ENCODE measurements at regions not wholly inside any gene's neighbourhood (a gene's known extent, or its start where the extent isn't known, plus 50 kb on each side); places are given as distances from the start of the nearest gene placed in this dataset.
A peak's percentile ranks its signal among the peaks of the same experiment; 100 is the strongest.

GRCh38 chr2:223460774-223461211 lies 141.4 kb downstream of the SCG2 start:
- H3K4me3 ChIP-seq, result no peak overlapping the region
- no peak overlapping the region for H3K27ac ChIP-seq
- no peaks in the 10 kb centered on the region for H3K9me3 ChIP-seq
- TF ChIP-seq POLR2A (IDR thresholded peaks at IDR 0.05) (no peak), POLR2AphosphoS5 (IDR thresholded peaks at IDR 0.05) (no peak)
- TF ChIP-seq, protein P1, sequence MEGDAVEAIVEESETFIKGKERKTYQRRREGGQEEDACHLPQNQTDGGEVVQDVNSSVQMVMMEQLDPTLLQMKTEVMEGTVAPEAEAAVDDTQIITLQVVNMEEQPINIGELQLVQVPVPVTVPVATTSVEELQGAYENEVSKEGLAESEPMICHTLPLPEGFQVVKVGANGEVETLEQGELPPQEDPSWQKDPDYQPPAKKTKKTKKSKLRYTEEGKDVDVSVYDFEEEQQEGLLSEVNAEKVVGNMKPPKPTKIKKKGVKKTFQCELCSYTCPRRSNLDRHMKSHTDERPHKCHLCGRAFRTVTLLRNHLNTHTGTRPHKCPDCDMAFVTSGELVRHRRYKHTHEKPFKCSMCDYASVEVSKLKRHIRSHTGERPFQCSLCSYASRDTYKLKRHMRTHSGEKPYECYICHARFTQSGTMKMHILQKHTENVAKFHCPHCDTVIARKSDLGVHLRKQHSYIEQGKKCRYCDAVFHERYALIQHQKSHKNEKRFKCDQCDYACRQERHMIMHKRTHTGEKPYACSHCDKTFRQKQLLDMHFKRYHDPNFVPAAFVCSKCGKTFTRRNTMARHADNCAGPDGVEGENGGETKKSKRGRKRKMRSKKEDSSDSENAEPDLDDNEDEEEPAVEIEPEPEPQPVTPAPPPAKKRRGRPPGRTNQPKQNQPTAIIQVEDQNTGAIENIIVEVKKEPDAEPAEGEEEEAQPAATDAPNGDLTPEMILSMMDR (IDR thresholded peaks at IDR 0.05), result no peak
- no peaks in the 10 kb centered on the region for H3K27me3 ChIP-seq (replicated peaks; ENCODE audit: insufficient read depth)
- H3K36me3 ChIP-seq, result no peaks in the 10 kb centered on the region
- DNase-seq (ENCODE audit: low spot score), result no peak
- no peaks in the 10 kb centered on the region for H3K4me1 ChIP-seq (replicated peaks)
- intact Hi-C loops (cut with DNase I), result no loop called here

- 96% methylated on average over 2 of the region's 2 CpGs for WGBS
- intact Hi-C loops (cut with DNase I), result no loop called here
Observed at GRCh38 chr2:223464071-223464470, 138.1 kb downstream of the SCG2 start.

DNA sequence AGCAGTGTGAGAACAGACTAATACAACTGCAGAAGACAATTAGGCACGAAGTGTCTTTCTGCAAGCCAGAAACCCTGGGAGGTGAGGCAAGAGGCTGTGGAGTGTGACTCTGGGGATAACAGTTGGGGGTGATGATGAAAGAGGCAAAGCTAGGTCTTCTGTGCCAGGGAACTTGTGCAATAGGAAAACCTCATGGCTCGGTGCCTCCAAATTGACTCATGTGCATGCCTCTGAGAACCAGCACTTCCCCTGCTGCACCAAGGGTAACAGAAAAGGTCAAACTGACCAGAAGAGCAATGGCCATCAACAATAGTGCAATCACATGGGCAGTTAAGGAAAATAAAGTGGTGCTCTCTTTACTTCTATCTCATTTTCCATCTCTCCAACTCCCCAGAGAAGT lies 136.4 kb downstream of the SCG2 start:
- no peaks in the 10 kb centered on the region for H3K27me3 ChIP-seq (replicated peaks; ENCODE audit: insufficient read depth)
- H3K4me3 ChIP-seq, result no peak overlapping the region
- no peaks in the 10 kb centered on the region for H3K4me1 ChIP-seq (replicated peaks)
- no peak overlapping the region for H3K27ac ChIP-seq
- 47% methylated on average over 2 of the region's 2 CpGs for WGBS
- no peaks in the 10 kb centered on the region for H3K36me3 ChIP-seq
- no peaks in the 10 kb centered on the region for H3K9me3 ChIP-seq
- DNase-seq (ENCODE audit: low spot score), result peak; percentile 19
- intact Hi-C loops (cut with DNase I), result no loop called here
- TF ChIP-seq POLR2A (IDR thresholded peaks at IDR 0.05), result no peak
- TF ChIP-seq POLR2AphosphoS5 (IDR thresholded peaks at IDR 0.05), result peak; percentile 51

More at GRCh38 chr2:223464071-223464470, 138.1 kb downstream of the SCG2 start:
- TF ChIP-seq POLR2A (IDR thresholded peaks at IDR 0.05) (no peak), POLR2AphosphoS5 (IDR thresholded peaks at IDR 0.05) (no peak)
- H3K9me3 ChIP-seq, result no peaks in the 10 kb centered on the region
- no peak overlapping the region for H3K4me3 ChIP-seq
- no peaks in the 10 kb centered on the region for H3K27me3 ChIP-seq (replicated peaks; ENCODE audit: insufficient read depth)
- no peak for DNase-seq (ENCODE audit: low spot score)
- no peaks in the 10 kb centered on the region for H3K4me1 ChIP-seq (replicated peaks)
- H3K27ac ChIP-seq, result no peak overlapping the region
- H3K36me3 ChIP-seq, result no peaks in the 10 kb centered on the region

- intact Hi-C loops (cut with DNase I), result no loop called here
- Histone ChIP-seq H3K4me1 (replicated peaks) (no peaks in the 10 kb centered on the region), H3K36me3 (no peaks in the 10 kb centered on the region), H3K4me3 (no peak overlapping the region), H3K27me3 (replicated peaks; ENCODE audit: insufficient read depth) (no peaks in the 10 kb centered on the region), H3K27ac (no peak overlapping the region), H3K9me3 (no peaks in the 10 kb centered on the region)
- 61% methylated on average over 2 of the region's 2 CpGs for WGBS
- TF ChIP-seq POLR2A (IDR thresholded peaks at IDR 0.05) (no peak), POLR2AphosphoS5 (IDR thresholded peaks at IDR 0.05) (no peak)
- TF ChIP-seq, protein P1 (IDR thresholded peaks at IDR 0.05), result no peak
- DNase-seq (ENCODE audit: low spot score), result no peak
Observed at GRCh38 chr2:223467196-223467595, 135.0 kb downstream of the SCG2 start.

DNA sequence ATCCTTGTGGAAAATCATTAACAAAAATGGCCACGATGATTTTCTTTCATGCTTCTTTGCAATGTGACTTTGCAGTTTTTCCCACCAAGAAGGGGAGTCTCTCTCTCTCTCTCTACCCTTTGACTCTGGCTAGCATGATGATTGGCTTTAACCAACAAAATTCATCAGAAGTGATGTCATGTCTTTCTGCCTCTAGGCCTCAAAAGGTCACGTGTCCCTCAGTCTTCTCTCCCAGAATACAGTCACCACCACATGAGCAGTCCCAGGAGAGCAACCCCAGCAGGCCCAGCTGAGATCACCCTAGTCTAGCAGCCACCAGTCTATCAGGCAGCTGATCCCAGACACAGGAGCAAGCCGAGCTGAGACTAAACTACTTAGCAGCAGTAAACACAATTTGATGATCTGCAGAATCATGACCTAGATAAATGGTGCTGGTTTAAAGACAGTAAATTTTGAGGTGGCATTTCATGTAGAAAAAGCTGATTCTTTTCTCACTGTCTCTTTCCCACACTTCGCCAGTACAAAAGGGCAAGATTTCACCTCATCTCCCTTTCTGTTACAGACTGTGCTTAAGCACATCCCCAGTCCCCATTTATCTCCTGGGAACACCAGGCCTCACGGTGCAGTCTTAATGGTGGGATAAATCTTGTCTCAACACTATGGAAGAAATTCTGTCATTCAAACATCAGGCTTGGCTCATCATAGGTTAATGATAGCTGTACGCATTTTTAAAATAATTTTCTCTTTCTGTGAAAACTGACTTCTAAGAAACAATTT lies 132.7 kb downstream of the SCG2 start:
- no peak overlapping the region for H3K27ac ChIP-seq
- TF ChIP-seq POLR2A (IDR thresholded peaks at IDR 0.05), result no peak
- TF ChIP-seq POLR2AphosphoS5 (IDR thresholded peaks at IDR 0.05), result no peak
- TF ChIP-seq, protein P1 (IDR thresholded peaks at IDR 0.05), result no peak

DNA sequence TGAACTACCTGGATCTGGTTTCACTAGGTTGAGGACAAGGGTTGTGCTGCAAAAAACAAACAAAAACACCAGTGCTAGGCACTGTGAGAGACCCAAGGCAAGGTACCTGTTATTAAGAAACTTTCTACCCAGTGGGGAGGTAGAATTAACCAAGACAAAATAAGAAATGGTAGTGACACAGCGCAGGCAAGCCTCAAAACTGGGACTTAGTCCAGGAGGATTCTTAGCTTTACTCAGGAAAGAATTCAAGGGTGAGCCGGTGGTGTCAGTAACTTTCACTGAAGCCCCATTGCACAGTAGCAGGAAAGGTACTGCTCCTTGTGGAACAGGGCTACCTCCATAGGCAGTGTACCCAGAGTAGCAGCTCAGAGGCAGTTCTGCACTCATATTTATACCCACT lies 131.6 kb downstream of the SCG2 start:
- WGBS, result 59% methylated on average over 2 of the region's 2 CpGs
- intact Hi-C loops (cut with DNase I), result no loop called here
- Histone ChIP-seq H3K9me3 (no peaks in the 10 kb centered on the region), H3K4me1 (replicated peaks) (no peaks in the 10 kb centered on the region), H3K36me3 (no peaks in the 10 kb centered on the region), H3K27me3 (replicated peaks; ENCODE audit: insufficient read depth) (no peaks in the 10 kb centered on the region), H3K27ac (no peak overlapping the region), H3K4me3 (no peak overlapping the region)
- TF ChIP-seq POLR2AphosphoS5 (IDR thresholded peaks at IDR 0.05), result no peak
- TF ChIP-seq, protein P1 (IDR thresholded peaks at IDR 0.05), result no peak
- TF ChIP-seq POLR2A (IDR thresholded peaks at IDR 0.05), result no peak
- no peak for DNase-seq (ENCODE audit: low spot score)

More for the DNA sequence above, 132.7 kb downstream of the SCG2 start:
- Histone ChIP-seq H3K36me3 (no peaks in the 10 kb centered on the region), H3K9me3 (no peaks in the 10 kb centered on the region), H3K4me1 (replicated peaks) (no peaks in the 10 kb centered on the region), H3K4me3 (no peak overlapping the region), H3K27me3 (replicated peaks; ENCODE audit: insufficient read depth) (no peaks in the 10 kb centered on the region)
- no peak for DNase-seq (ENCODE audit: low spot score)
- intact Hi-C loops (cut with DNase I), result no loop called here
- WGBS, result 75% methylated on average over 6 of the region's 6 CpGs
